DOHH2 (cell line): ENCODE measurements at regions not wholly inside any gene's neighbourhood (a gene's known extent, or its start where the extent isn't known, plus 50 kb on each side); places are given as distances from the start of the nearest gene placed in this dataset.

Experiments used
- H3F3A ChIP-seq: fragments of 200-600 bp; sonication (generic), shearing (Covaris generic); 2 replicates; pipeline ENCODE4 v1.6.0; 2016; ENCODE audit warnings: antibody characterized with exemption, mild to moderate bottlenecking; ENCODE audit not compliant: control insufficient read depth, insufficient read depth
- H3K27ac ChIP-seq: fragments of 200-600 bp; sonication (generic); 2 replicates; pipeline ENCODE4 v1.5.1; 2014; ENCODE audit warnings: low read depth, mild to moderate bottlenecking, low read length, moderate library complexity
- H3K27me3 ChIP-seq: fragments of 200-600 bp; sonication (generic); 2 replicates; pipeline ENCODE4 v1.6.1; 2014; ENCODE audit warnings: mild to moderate bottlenecking, low read length, mixed read lengths; ENCODE audit not compliant: control insufficient read depth
- H3K36me3 ChIP-seq: fragments of 200-600 bp; sonication (generic); 2 replicates; pipeline ENCODE4 v1.6.1; 2014; ENCODE audit warnings: mild to moderate bottlenecking, low read length, moderate library complexity, mixed read lengths; ENCODE audit not compliant: control insufficient read depth
- H3K4me1 ChIP-seq: fragments of 200-600 bp; sonication (generic); 2 replicates; pipeline ENCODE4 v1.6.1; 2014; ENCODE audit warnings: mild to moderate bottlenecking, low read length, mixed read lengths; ENCODE audit not compliant: control insufficient read depth
- H3K4me2 ChIP-seq: fragments of 200-600 bp; sonication (generic); 2 replicates; pipeline ENCODE4 v1.6.0; 2014; ENCODE audit warnings: mild to moderate bottlenecking, low read length, moderate library complexity
- H3K4me3 ChIP-seq: fragments of 200-600 bp; sonication (generic); 2 replicates; pipeline ENCODE4 v1.5.1; 2014; ENCODE audit warnings: mild to moderate bottlenecking, low read length, mixed read lengths
- H3K79me2 ChIP-seq: fragments of 200-600 bp; sonication (generic); 2 replicates; pipeline ENCODE4 v1.6.1; 2014; ENCODE audit warnings: mild to moderate bottlenecking, low read length, mixed read lengths; ENCODE audit not compliant: control insufficient read depth
- H3K9me2 ChIP-seq: fragments of 200-600 bp; sonication (generic); replicated peaks from 2 replicates; pipeline ENCODE4 v1.6.1; 2014; ENCODE audit warnings: mild to moderate bottlenecking, low read length, mixed read lengths; ENCODE audit not compliant: control insufficient read depth
- H3K9me3 ChIP-seq: fragments of 200-600 bp; sonication (generic); 2 replicates; pipeline ENCODE4 v1.6.1; 2014; ENCODE audit warnings: antibody characterized with exemption, low read length, mixed read lengths; ENCODE audit not compliant: control insufficient read depth, insufficient read depth
- H4K20me1 ChIP-seq: fragments of 200-600 bp; sonication (generic); 2 replicates; pipeline ENCODE4 v1.6.0; 2014; ENCODE audit warnings: low read depth, mild to moderate bottlenecking, antibody characterized with exemption, low read length, moderate library complexity; ENCODE audit not compliant: control insufficient read depth, insufficient read depth
- CTCF ChIP-seq: fragments of 200-600 bp; sonication (generic); IDR thresholded peaks from one replicate; pipeline ENCODE4 v1.5.1; 2014; ENCODE audit warnings: antibody characterized with exemption, mild to moderate bottlenecking, low read depth, low read length; ENCODE audit not compliant: poor library complexity, severe bottlenecking
- EZH2phosphoT487 ChIP-seq: fragments of 200-600 bp; sonication (generic); IDR thresholded peaks from 2 replicates; pipeline ENCODE4 v1.6.1; 2017; ENCODE audit warnings: borderline replicate concordance, mild to moderate bottlenecking, antibody characterized with exemption, low read length, moderate library complexity, mixed read lengths

GRCh38 chr7:47649919-47650318 lies 68.0 kb upstream of the TNS3 start:
- no peaks in the 10 kb centered on the region for H3K27me3 ChIP-seq
- no peaks in the 10 kb centered on the region for H4K20me1 ChIP-seq
- H3F3A ChIP-seq: no peaks in the 10 kb centered on the region
- H3K27ac ChIP-seq: no peak overlapping the region
- peaks cover 45% of the 10 kb centered on the region for H3K4me1 ChIP-seq
- H3K4me2 ChIP-seq: no peak overlapping the region
- no peaks in the 10 kb centered on the region for H3K79me2 ChIP-seq
- no peak overlapping the region for H3K4me3 ChIP-seq
- no peaks in the 10 kb centered on the region for H3K36me3 ChIP-seq
- TF ChIP-seq CTCF: no peak
- no peak for TF ChIP-seq EZH2phosphoT487
- H3K9me2 ChIP-seq: no peaks in the 10 kb centered on the region
- 0 out of 2 replicates have a peak, but pooled peaks cover 3% of the 10 kb centered on the region for H3K9me3 ChIP-seq

GRCh38 chr7:47648275-47648925 lies 66.5 kb upstream of the TNS3 start:
- Histone ChIP-seq H3K4me3 (no peak overlapping the region), H3K79me2 (no peaks in the 10 kb centered on the region), H3K27me3 (no peaks in the 10 kb centered on the region), H3K27ac (no peak overlapping the region), H3K4me2 (peak overlapping the region; percentile 65; the same call in 1 of the 2 replicates), H3F3A (no peaks in the 10 kb centered on the region), H3K36me3 (no peaks in the 10 kb centered on the region), H3K9me3 (peaks cover 8% of the 10 kb centered on the region; the same call in 1 of the 2 replicates), H3K4me1 (peaks cover 45% of the 10 kb centered on the region), H3K9me2 (no peaks in the 10 kb centered on the region), H4K20me1 (no peaks in the 10 kb centered on the region)
- TF ChIP-seq EZH2phosphoT487 (no peak), CTCF (no peak)

- peak overlapping the region; percentile 72 for H3K27ac ChIP-seq
- peaks cover 10% of the 10 kb centered on the region; the same call in 1 of the 2 replicates for H3K9me3 ChIP-seq
- TF ChIP-seq CTCF (no peak), EZH2phosphoT487 (no peak)
- H3K4me3 ChIP-seq: peak overlapping the region; percentile 52
- peak overlapping the region; percentile 65 for H3K4me2 ChIP-seq
- no peaks in the 10 kb centered on the region for H4K20me1 ChIP-seq
- no peaks in the 10 kb centered on the region for H3K9me2 ChIP-seq
- H3K27me3 ChIP-seq: no peaks in the 10 kb centered on the region
- H3K79me2 ChIP-seq: no peaks in the 10 kb centered on the region
- peaks cover 42% of the 10 kb centered on the region for H3K4me1 ChIP-seq
- H3F3A ChIP-seq: no peaks in the 10 kb centered on the region
- no peaks in the 10 kb centered on the region for H3K36me3 ChIP-seq
Measured at GRCh38 chr7:47647918-47648250, 66.0 kb upstream of the TNS3 start.
